ENCODE measurements at regions not wholly inside any gene's neighbourhood (a gene's known extent, or its start where the extent isn't known, plus 50 kb on each side); places are given as distances from the start of the nearest gene placed in this dataset.

DNA sequence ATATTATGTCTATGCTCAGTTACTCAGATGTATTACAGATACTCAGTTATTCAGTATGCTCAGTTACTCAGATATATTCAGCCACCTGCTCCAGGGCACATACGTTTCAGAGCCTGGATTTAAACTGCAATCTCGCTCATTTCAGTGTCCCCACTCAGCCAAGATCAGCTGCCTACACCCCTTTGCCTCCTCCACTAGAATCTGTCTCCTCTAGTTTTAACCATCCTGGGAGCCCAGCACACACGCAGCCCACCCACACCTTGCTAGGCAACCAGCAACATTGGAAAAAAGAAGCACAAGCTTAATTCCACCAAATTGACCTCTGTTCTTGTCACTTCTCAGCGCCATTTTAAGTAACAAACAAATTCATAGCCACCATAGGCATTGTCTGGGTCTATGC is 246.2 kb downstream of the QDPR start:
- H3K36me3 ChIP-seq (ENCODE audit: control insufficient read depth in 2 of 2, insufficient read depth in 2 of 2, low read length in 1 of 2) = no peaks in the 10 kb centered on the region
- no TSS peak for BruUV-seq (replicated peaks)

GRCh38 chr4:17265139-17265538 is 246.8 kb downstream of the QDPR start:
- Histone ChIP-seq H2AFZ (ENCODE audit: control insufficient read depth, low read depth, low read length) (no peak overlapping the region), H3K27me3 (replicated peaks in 1 of 2; ENCODE audit: control insufficient read depth in 2 of 2, insufficient read depth in 2 of 2, low read length in 1 of 2) (no peaks in the 10 kb centered on the region), H3K4me1 (ENCODE audit: control insufficient read depth, insufficient read depth, low read length) (no peaks in the 10 kb centered on the region), H3K79me2 (ENCODE audit: control insufficient read depth, insufficient read depth, low read length) (no peaks in the 10 kb centered on the region), H3K9ac (ENCODE audit: control insufficient read depth, insufficient read depth, low read length) (no peak overlapping the region), H3K27ac (ENCODE audit: control insufficient read depth, insufficient read depth) (no peak overlapping the region), H4K20me1 (ENCODE audit: control insufficient read depth, insufficient read depth) (no peaks in the 10 kb centered on the region), H3K36me3 (ENCODE audit: control insufficient read depth in 2 of 2, insufficient read depth in 2 of 2, low read length in 1 of 2) (no peaks in the 10 kb centered on the region), H3K4me2 (ENCODE audit: control insufficient read depth, insufficient read depth) (no peak overlapping the region), H3K4me3 (no peak overlapping the region), H3K9me3 (replicated peaks; ENCODE audit: control insufficient read depth, insufficient read depth, low read length) (no peaks in the 10 kb centered on the region)
- in situ Hi-C loops (cut with MboI) = no loop called here
- RAD21 ChIA-PET (ENCODE audit: unreplicated experiment) = no interaction called here
- POLR2A ChIA-PET = no interaction called here
- FAIRE-seq (no peak), DNase-seq (ENCODE audit: low read depth, low spot score) (no peak), ATAC-seq (no peak)
- SMC1A ChIA-PET (ENCODE audit: uncharacterized antibody, unreplicated experiment) = interaction anchor here (1.6 kb wide), 1 partner anchor 19 kb away, joined by 3 read pairs; no protein-coding TSS in a partner anchor
- WGBS (ENCODE audit: insufficient coverage, insufficient replicate concordance, low lambda C conversion rate, missing lambda C conversion rate) = 5% methylated on average over 2 of the region's 2 CpGs
- intact Hi-C loops (cut with micrococcal nuclease; ENCODE audit: unreplicated experiment) = no loop called here
- CTCF ChIA-PET = no interaction called here
- BruUV-seq (replicated peaks) = no TSS peak
- TF ChIP-seq SREBF2 (IDR thresholded peaks at IDR 0.05; ENCODE audit: low read length) (no peak), BCL3 (IDR thresholded peaks at IDR 0.05; ENCODE audit: borderline replicate concordance, insufficient read depth, low read depth, low read length, poor library complexity, severe bottlenecking) (no peak), KDM1A (IDR thresholded peaks at IDR 0.05; ENCODE audit: borderline replicate concordance) (no peak), MXI1 (IDR thresholded peaks at IDR 0.05; ENCODE audit: low read depth, low read length) (no peak), NFXL1 (IDR thresholded peaks at IDR 0.05; ENCODE audit: borderline replicate concordance) (no peak), FOS (IDR thresholded peaks at IDR 0.05; ENCODE audit: borderline replicate concordance, extremely low read depth, insufficient read length) (no peak), CHD2 (IDR thresholded peaks at IDR 0.05; ENCODE audit: borderline replicate concordance, low read depth, low read length) (no peak), NRF1 (conservative IDR thresholded peaks at IDR 0.05; ENCODE audit: low read depth, low read length) (no peak), SMC3 (IDR thresholded peaks at IDR 0.05; ENCODE audit: borderline replicate concordance, low read length) (no peak)

More for the DNA sequence above, 246.2 kb downstream of the QDPR start:
- intact Hi-C loops (cut with micrococcal nuclease; ENCODE audit: unreplicated experiment) = no loop called here
- Histone ChIP-seq H2AFZ (ENCODE audit: control insufficient read depth, low read depth, low read length) (no peak overlapping the region), H3K27ac (ENCODE audit: control insufficient read depth, insufficient read depth) (no peak overlapping the region), H4K20me1 (ENCODE audit: control insufficient read depth, insufficient read depth) (no peaks in the 10 kb centered on the region), H3K9me3 (replicated peaks; ENCODE audit: control insufficient read depth, insufficient read depth, low read length) (no peaks in the 10 kb centered on the region), H3K9ac (ENCODE audit: control insufficient read depth, insufficient read depth, low read length) (no peak overlapping the region), H3K79me2 (ENCODE audit: control insufficient read depth, insufficient read depth, low read length) (no peaks in the 10 kb centered on the region), H3K4me1 (ENCODE audit: control insufficient read depth, insufficient read depth, low read length) (no peaks in the 10 kb centered on the region), H3K4me3 (no peak overlapping the region), H3K27me3 (replicated peaks in 1 of 2; ENCODE audit: control insufficient read depth in 2 of 2, insufficient read depth in 2 of 2, low read length in 1 of 2) (no peaks in the 10 kb centered on the region), H3K4me2 (ENCODE audit: control insufficient read depth, insufficient read depth) (no peak overlapping the region)
- SMC1A ChIA-PET (ENCODE audit: uncharacterized antibody, unreplicated experiment) = interaction anchor here (1.6 kb wide), 1 partner anchor 19 kb away, joined by 3 read pairs; no protein-coding TSS in a partner anchor
- POLR2A ChIA-PET = no interaction called here
- DNase-seq (ENCODE audit: low read depth, low spot score) (no peak), ATAC-seq (no peak), FAIRE-seq (no peak)
- WGBS (ENCODE audit: insufficient coverage, insufficient replicate concordance, low lambda C conversion rate, missing lambda C conversion rate) = 16% methylated on average over 4 of the region's 4 CpGs
- RAD21 ChIA-PET (ENCODE audit: unreplicated experiment) = no interaction called here
- CTCF ChIA-PET = no interaction called here
- TF ChIP-seq USF2 (IDR thresholded peaks at IDR 0.05; ENCODE audit: borderline replicate concordance, low read depth, low read length) (no peak), SUZ12 (IDR thresholded peaks at IDR 0.05; ENCODE audit: unreplicated experiment) (no peak), IKZF1 (conservative IDR thresholded peaks at IDR 0.05) (no peak), EED (IDR thresholded peaks at IDR 0.05; ENCODE audit: low read depth) (no peak), NFYA (IDR thresholded peaks at IDR 0.05; ENCODE audit: borderline replicate concordance, low read depth, low read length) (no peak)
- TF ChIP-seq, protein P1, sequence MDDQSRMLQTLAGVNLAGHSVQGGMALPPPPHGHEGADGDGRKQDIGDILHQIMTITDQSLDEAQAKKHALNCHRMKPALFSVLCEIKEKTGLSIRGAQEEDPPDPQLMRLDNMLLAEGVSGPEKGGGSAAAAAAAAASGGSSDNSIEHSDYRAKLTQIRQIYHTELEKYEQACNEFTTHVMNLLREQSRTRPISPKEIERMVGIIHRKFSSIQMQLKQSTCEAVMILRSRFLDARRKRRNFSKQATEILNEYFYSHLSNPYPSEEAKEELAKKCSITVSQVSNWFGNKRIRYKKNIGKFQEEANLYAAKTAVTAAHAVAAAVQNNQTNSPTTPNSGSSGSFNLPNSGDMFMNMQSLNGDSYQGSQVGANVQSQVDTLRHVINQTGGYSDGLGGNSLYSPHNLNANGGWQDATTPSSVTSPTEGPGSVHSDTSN (IDR thresholded peaks at IDR 0.05; ENCODE audit: insufficient replicate concordance, low read depth, low read length) = no peak
- in situ Hi-C loops (cut with MboI) = no loop called here
